PC-9 (cell line): ENCODE measurements at regions not wholly inside any gene's neighbourhood (a gene's known extent, or its start where the extent isn't known, plus 50 kb on each side); places are given as distances from the start of the nearest gene placed in this dataset.

Source experiments
- CTCF ChIP-seq: fragments of 200-600 bp; sonication (generic); conservative IDR thresholded peaks from 2 replicates; pipeline ENCODE4 v1.6.1; 2017; ENCODE audit warnings: mixed run types, antibody characterized with exemption, mild to moderate bottlenecking, moderate library complexity
- EZH2 ChIP-seq: fragments of 200-600 bp; sonication (generic); IDR thresholded peaks from 2 replicates; pipeline ENCODE4 v1.8.0; 2017; ENCODE audit warnings: antibody characterized with exemption, low read depth

GRCh38 chr9:1184146-1184545 lies 134.0 kb downstream of the DMRT2 start:
- no peak for TF ChIP-seq CTCF
- no peak for TF ChIP-seq EZH2
